ENCODE measurements at regions not wholly inside any gene's neighbourhood (a gene's known extent, or its start where the extent isn't known, plus 50 kb on each side); places are given as distances from the start of the nearest gene placed in this dataset.
"Not testable (repeated sequence)": the region's sequence is repeated elsewhere in the genome, so short reads cannot be mapped to it uniquely, and the experiment has no call there.

DNA sequence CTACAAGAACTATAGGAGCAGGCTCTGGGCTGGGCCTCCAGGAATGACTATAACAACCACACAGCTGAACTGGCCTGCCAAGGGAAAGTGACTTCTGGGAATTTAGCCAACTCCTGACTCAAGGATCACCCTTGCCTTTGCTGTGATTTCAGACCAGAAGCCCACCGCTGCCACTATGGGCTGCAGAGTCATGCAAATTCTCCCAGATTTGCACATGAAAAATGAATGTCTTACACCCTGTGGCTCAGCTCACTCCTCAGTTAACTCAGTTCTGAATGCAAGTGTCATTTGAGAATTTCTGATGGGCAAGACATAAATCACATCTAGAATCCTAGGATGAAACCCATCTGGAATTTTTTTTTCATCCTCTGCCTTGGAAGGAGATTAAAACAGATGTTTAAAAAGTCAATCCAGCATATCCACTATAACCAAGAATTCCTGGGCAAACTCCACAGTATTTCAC is 186.5 kb upstream of the BET1 start (continued):
- TF ChIP-seq POLR2AphosphoS5 (IDR thresholded peaks at IDR 0.05; ENCODE audit: low read depth, low read length), result no peak
- TF ChIP-seq KDM1A (IDR thresholded peaks at IDR 0.05; ENCODE audit: borderline replicate concordance, low read length), result no peak

GRCh38 chr7:94194426-94194825 is 190.3 kb upstream of the BET1 start:
- H4K5ac ChIP-seq (ENCODE audit: insufficient read length, low read depth, low read length); DNase-seq (ENCODE audit: low read depth in 1 of 2, low spot score in 2 of 2); H3K27ac ChIP-seq (ENCODE audit: low read depth, low read length); H3K79me2 ChIP-seq (ENCODE audit: control insufficient read depth in 1 of 2, insufficient read depth in 2 of 2, low read length in 2 of 2); H2AFZ ChIP-seq (ENCODE audit: low read length); H4K20me1 ChIP-seq (replicated peaks in 1 of 2; ENCODE audit: control insufficient read depth in 1 of 2, insufficient read depth in 2 of 2, low read length in 2 of 2); H2AK5ac ChIP-seq (ENCODE audit: low read depth, low read length); H3K4me3 ChIP-seq (ENCODE audit: extremely low read depth in 1 of 4, insufficient read depth in 2 of 4, low read depth in 3 of 4, low read length in 4 of 4); H4K91ac ChIP-seq (replicated peaks; ENCODE audit: insufficient read length, low read length); CTCF ChIA-PET (ENCODE audit: partially characterized antibody); H3K9me3 ChIP-seq (ENCODE audit: insufficient read depth in 2 of 2, low read depth in 1 of 2, low read length in 1 of 2); H3K9ac ChIP-seq (replicated peaks in 1 of 4; ENCODE audit: extremely low read depth in 1 of 4, low read depth in 3 of 4, low read length in 3 of 4); H3K4me1 ChIP-seq (replicated peaks in 1 of 4; ENCODE audit: control insufficient read depth in 3 of 4, insufficient read depth in 4 of 4, low read length in 3 of 4); H3K23ac ChIP-seq (ENCODE audit: insufficient read length); H3K4ac ChIP-seq (replicated peaks; ENCODE audit: insufficient read length, low read depth, low read length); H3K36me3 ChIP-seq (ENCODE audit: control insufficient read depth in 2 of 4, insufficient read depth in 4 of 4, low read length in 3 of 4); H2BK20ac ChIP-seq (ENCODE audit: low read length); H3K4me2 ChIP-seq (ENCODE audit: insufficient read depth in 1 of 2, low read depth in 2 of 2, low read length in 2 of 2); H3K18ac ChIP-seq (ENCODE audit: extremely low read depth, low read length); H3K27me3 ChIP-seq (replicated peaks in 1 of 4; ENCODE audit: control insufficient read depth in 3 of 4, extremely low read depth in 1 of 4, insufficient read depth in 3 of 4, low read length in 3 of 4); H3K23me2 ChIP-seq (ENCODE audit: low read depth, low read length); H3K56ac ChIP-seq (replicated peaks; ENCODE audit: insufficient read length, low read depth, low read length); H2BK5ac ChIP-seq (ENCODE audit: low read depth, low read length); H4K8ac ChIP-seq (ENCODE audit: extremely low read depth, insufficient read depth, low read length); H2BK12ac ChIP-seq (ENCODE audit: low read depth, low read length); H2BK15ac ChIP-seq (ENCODE audit: low read length); H3K14ac ChIP-seq (ENCODE audit: insufficient read length); H2BK120ac ChIP-seq (replicated peaks; ENCODE audit: low read depth, low read length); H3K79me1 ChIP-seq (ENCODE audit: low read depth, low read length); POLR2A ChIA-PET (ENCODE audit: partially characterized antibody); FAIRE-seq: not testable (repeated sequence)
- WGBS, 2 experiments (ENCODE audit: extremely low coverage in 1 of 2, insufficient coverage in 1 of 2, insufficient read length in 1 of 2, insufficient replicate concordance in 2 of 2, low coverage in 1 of 2, low lambda C conversion rate in 2 of 2, missing lambda C conversion rate in 1 of 2), result 82% methylated on average over 3 of the region's 3 CpGs; no CpG with 5 or more reads in 1 of the 2 experiments

Measured in H1 (cell line).